ENCODE measurements at regions not wholly inside any gene's neighbourhood (a gene's known extent, or its start where the extent isn't known, plus 50 kb on each side); places are given as distances from the start of the nearest gene placed in this dataset.
"Not testable (repeated sequence)": the region's sequence is repeated elsewhere in the genome, so short reads cannot be mapped to it uniquely, and the experiment has no call there.

DNA sequence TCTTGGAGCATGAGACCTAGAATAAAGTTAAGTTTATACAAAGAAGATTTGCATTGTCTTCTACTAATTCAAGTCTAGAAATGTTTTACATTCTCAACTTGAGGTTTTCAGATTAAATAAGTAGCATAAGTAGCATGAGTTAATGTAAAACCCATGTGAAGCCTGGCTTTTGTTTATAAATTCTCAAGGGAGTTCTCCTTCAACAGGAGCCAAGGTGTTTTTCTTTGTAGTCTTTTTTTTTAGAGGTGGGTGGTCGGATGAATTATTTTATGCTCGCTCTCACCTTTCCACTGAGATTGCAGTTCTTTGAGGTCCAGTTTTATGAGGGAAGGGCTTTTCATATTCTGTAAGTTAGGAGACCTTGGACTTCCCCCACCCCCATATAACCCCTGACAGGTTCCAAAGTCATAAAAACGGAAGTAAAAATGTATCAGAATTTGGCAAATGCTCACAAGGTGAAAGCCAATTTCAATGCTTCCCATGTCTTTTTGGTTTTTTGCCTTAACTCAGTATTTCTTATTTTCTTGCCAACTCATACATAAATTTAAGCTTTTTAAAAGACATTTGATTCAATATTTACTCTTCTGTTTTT, 244.3 kb upstream of the ASCC3 start:
- 16 to 18% methylated on average over 3 of the region's 3 CpGs for WGBS, 2 experiments (ENCODE audit: low coverage in 1 of 2, low lambda C conversion rate in 2 of 2, missing lambda C conversion rate in 2 of 2)
- Histone ChIP-seq H3K9me2 (ENCODE audit: insufficient read depth) (no peaks in the 10 kb centered on the region), H4K20me1 (ENCODE audit: insufficient read depth) (no peaks in the 10 kb centered on the region), H3K27ac (no peak overlapping the region), H3K9ac (no peak overlapping the region), H3K9me3 (ENCODE audit: low read depth) (no peaks in the 10 kb centered on the region), H3K4me1 (ENCODE audit: insufficient read depth) (no peaks in the 10 kb centered on the region), H3K4me2 (ENCODE audit: unreplicated experiment) (no peak overlapping the region), H3K27me3 (replicated peaks; ENCODE audit: insufficient read depth) (no peaks in the 10 kb centered on the region), H3K36me3 (ENCODE audit: low read depth) (no peaks in the 10 kb centered on the region), H3F3A (ENCODE audit: insufficient read depth) (no peaks in the 10 kb centered on the region), H3K4me3 (no peak overlapping the region), H2AFZ (no peak overlapping the region), H3K79me2 (ENCODE audit: insufficient read depth) (no peaks in the 10 kb centered on the region)
- in situ Hi-C loops (cut with MboI) = no loop called here
- TF ChIP-seq EZH2 (IDR thresholded peaks at IDR 0.05; ENCODE audit: insufficient read depth, poor library complexity, severe bottlenecking) (no peak), EZH2phosphoT487 (IDR thresholded peaks at IDR 0.05; ENCODE audit: insufficient read depth, low read depth) (no peak)
- no peak for DNase-seq

- WGBS, 2 experiments (ENCODE audit: low coverage in 1 of 2, low lambda C conversion rate in 2 of 2, missing lambda C conversion rate in 2 of 2) = 28 to 43% methylated on average over 3 of the region's 3 CpGs
- DNase-seq = no peak
These were observed 245.4 kb upstream of the ASCC3 start for GRCh38 chr6:101126501-101126900.

GRCh38 chr6:101129851-101130250, 248.7 kb upstream of the ASCC3 start:
- Histone ChIP-seq H3K36me3 (ENCODE audit: low read depth) (no peaks in the 10 kb centered on the region), H3K79me2 (ENCODE audit: insufficient read depth) (no peaks in the 10 kb centered on the region), H3K4me3 (no peak overlapping the region), H3K9ac (no peak overlapping the region), H3K9me3 (ENCODE audit: low read depth) (no peaks in the 10 kb centered on the region), H3K9me2 (ENCODE audit: insufficient read depth) (no peaks in the 10 kb centered on the region), H2AFZ (no peak overlapping the region), H4K20me1 (ENCODE audit: insufficient read depth) (no peaks in the 10 kb centered on the region), H3F3A (ENCODE audit: insufficient read depth) (no peaks in the 10 kb centered on the region), H3K4me2 (ENCODE audit: unreplicated experiment) (no peak overlapping the region), H3K27me3 (replicated peaks; ENCODE audit: insufficient read depth) (no peaks in the 10 kb centered on the region), H3K4me1 (ENCODE audit: insufficient read depth) (no peaks in the 10 kb centered on the region), H3K27ac (no peak overlapping the region)
- DNase-seq = no peak
- 57 to 62% methylated on average over 1 of the region's 1 CpG for WGBS, 2 experiments (ENCODE audit: low coverage in 1 of 2, low lambda C conversion rate in 2 of 2, missing lambda C conversion rate in 2 of 2)
- no peak for TF ChIP-seq EZH2 (IDR thresholded peaks at IDR 0.05; ENCODE audit: insufficient read depth, poor library complexity, severe bottlenecking)
- in situ Hi-C loops (cut with MboI) = no loop called here

More at GRCh38 chr6:101126501-101126900, 245.4 kb upstream of the ASCC3 start:
- Histone ChIP-seq H4K20me1 (ENCODE audit: insufficient read depth) (no peaks in the 10 kb centered on the region), H3K36me3 (ENCODE audit: low read depth) (no peaks in the 10 kb centered on the region), H3K4me2 (ENCODE audit: unreplicated experiment) (no peak overlapping the region), H3F3A (ENCODE audit: insufficient read depth) (no peaks in the 10 kb centered on the region), H2AFZ (no peak overlapping the region), H3K79me2 (ENCODE audit: insufficient read depth) (no peaks in the 10 kb centered on the region), H3K27ac (no peak overlapping the region), H3K9ac (no peak overlapping the region), H3K27me3 (replicated peaks; ENCODE audit: insufficient read depth) (no peaks in the 10 kb centered on the region), H3K4me3 (no peak overlapping the region), H3K4me1 (ENCODE audit: insufficient read depth) (no peaks in the 10 kb centered on the region), H3K9me3 (ENCODE audit: low read depth) (no peaks in the 10 kb centered on the region), H3K9me2 (ENCODE audit: insufficient read depth) (no peaks in the 10 kb centered on the region)
- in situ Hi-C loops (cut with MboI) = no loop called here
- TF ChIP-seq EZH2 (IDR thresholded peaks at IDR 0.05; ENCODE audit: insufficient read depth, poor library complexity, severe bottlenecking) (no peak), EZH2phosphoT487 (IDR thresholded peaks at IDR 0.05; ENCODE audit: insufficient read depth, low read depth) (no peak)

DNA sequence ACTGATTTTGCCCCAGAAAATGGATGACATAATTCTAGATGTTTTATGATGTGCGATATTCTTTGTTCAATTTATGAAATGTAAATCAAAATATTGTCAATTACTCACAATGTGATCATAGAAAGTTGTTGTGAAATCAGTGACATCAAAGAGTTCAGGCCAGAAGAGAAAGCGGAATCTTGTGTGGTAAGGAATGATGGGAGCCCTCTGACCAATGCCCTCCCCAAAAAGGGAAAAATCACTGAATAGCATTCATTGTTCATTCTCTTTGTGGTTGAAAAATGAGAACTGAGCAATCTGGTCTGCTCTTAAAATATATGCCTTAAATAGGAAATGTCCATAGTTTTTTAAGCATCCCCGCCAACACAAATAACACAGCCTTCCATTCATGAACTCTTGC, 247.1 kb upstream of the GRIK2 start:
- H4K20me1 ChIP-seq (ENCODE audit: insufficient read depth) = no peaks in the 10 kb centered on the region
- H3K9ac ChIP-seq = no peak overlapping the region
- no peak overlapping the region for H2AFZ ChIP-seq
- H3K27me3 ChIP-seq (replicated peaks; ENCODE audit: insufficient read depth) = no peaks in the 10 kb centered on the region
- H3K36me3 ChIP-seq (ENCODE audit: low read depth) = no peaks in the 10 kb centered on the region
- 58 to 62% methylated on average over 3 of the region's 3 CpGs for WGBS, 2 experiments (ENCODE audit: low coverage in 1 of 2, low lambda C conversion rate in 2 of 2, missing lambda C conversion rate in 2 of 2)
- no peak for TF ChIP-seq EZH2phosphoT487 (IDR thresholded peaks at IDR 0.05; ENCODE audit: insufficient read depth, low read depth)
- no peak for TF ChIP-seq EZH2 (IDR thresholded peaks at IDR 0.05; ENCODE audit: insufficient read depth, poor library complexity, severe bottlenecking)
- H3K9me2 ChIP-seq (ENCODE audit: insufficient read depth) = no peaks in the 10 kb centered on the region
- no peaks in the 10 kb centered on the region for H3K9me3 ChIP-seq (ENCODE audit: low read depth)
- no peaks in the 10 kb centered on the region for H3K4me1 ChIP-seq (ENCODE audit: insufficient read depth)
- DNase-seq = peak; percentile 12
- no peak overlapping the region for H3K4me3 ChIP-seq
- H3K4me2 ChIP-seq (ENCODE audit: unreplicated experiment) = no peak overlapping the region
- no peaks in the 10 kb centered on the region for H3K79me2 ChIP-seq (ENCODE audit: insufficient read depth)
- H3K27ac ChIP-seq = no peak overlapping the region
- in situ Hi-C loops (cut with MboI) = no loop called here
- H3F3A ChIP-seq (ENCODE audit: insufficient read depth) = no peaks in the 10 kb centered on the region

DNA sequence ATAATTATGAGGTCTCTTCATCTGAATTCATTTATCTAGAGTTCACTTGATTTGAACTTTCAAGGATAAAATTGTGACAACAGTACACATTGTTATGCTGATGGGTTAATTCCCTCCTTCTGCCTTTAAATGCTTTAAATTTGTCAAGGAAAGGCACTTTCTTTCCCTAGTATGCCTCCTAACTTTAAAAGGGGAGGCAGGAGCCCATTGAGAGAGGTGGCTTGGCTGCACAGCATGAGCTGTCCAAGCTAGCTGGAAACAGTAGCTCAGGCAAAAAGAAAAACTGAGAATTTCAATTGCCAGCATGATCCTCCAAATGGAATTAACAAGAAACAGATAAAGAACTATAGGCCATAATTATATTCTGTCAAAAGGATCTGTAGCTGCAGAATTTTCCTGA, 243.3 kb upstream of the GRIK2 start:
- in situ Hi-C loops (cut with MboI) = no loop called here
- Histone ChIP-seq H3K9me2 (ENCODE audit: insufficient read depth) (no peaks in the 10 kb centered on the region), H3K4me2 (ENCODE audit: unreplicated experiment) (no peak overlapping the region), H3K9ac (no peak overlapping the region), H3K9me3 (ENCODE audit: low read depth) (no peaks in the 10 kb centered on the region), H3K79me2 (ENCODE audit: insufficient read depth) (no peaks in the 10 kb centered on the region), H3K4me3 (no peak overlapping the region), H3F3A (ENCODE audit: insufficient read depth) (no peaks in the 10 kb centered on the region), H3K27me3 (replicated peaks; ENCODE audit: insufficient read depth) (no peaks in the 10 kb centered on the region), H3K36me3 (ENCODE audit: low read depth) (no peaks in the 10 kb centered on the region), H3K4me1 (ENCODE audit: insufficient read depth) (no peaks in the 10 kb centered on the region), H4K20me1 (ENCODE audit: insufficient read depth) (no peaks in the 10 kb centered on the region), H2AFZ (no peak overlapping the region), H3K27ac (no peak overlapping the region)
- TF ChIP-seq EZH2phosphoT487 (IDR thresholded peaks at IDR 0.05; ENCODE audit: insufficient read depth, low read depth) (no peak), EZH2 (IDR thresholded peaks at IDR 0.05; ENCODE audit: insufficient read depth, poor library complexity, severe bottlenecking) (no peak)
- no peak for DNase-seq

- H3K4me3 ChIP-seq; H3K36me3 ChIP-seq (ENCODE audit: low read depth); H4K20me1 ChIP-seq (ENCODE audit: insufficient read depth); H3K4me1 ChIP-seq (ENCODE audit: insufficient read depth); H3K4me2 ChIP-seq (ENCODE audit: unreplicated experiment); H3K9me3 ChIP-seq (ENCODE audit: low read depth); DNase-seq; H3K27ac ChIP-seq; H3K79me2 ChIP-seq (ENCODE audit: insufficient read depth); H3K9ac ChIP-seq; H2AFZ ChIP-seq; in situ Hi-C loops (cut with MboI); H3K27me3 ChIP-seq (replicated peaks; ENCODE audit: insufficient read depth); H3K9me2 ChIP-seq (ENCODE audit: insufficient read depth); H3F3A ChIP-seq (ENCODE audit: insufficient read depth): not testable (repeated sequence)
- WGBS, 2 experiments (ENCODE audit: low coverage in 1 of 2, low lambda C conversion rate in 2 of 2, missing lambda C conversion rate in 2 of 2) = 58 to 62% methylated on average over 11 of the region's 11 CpGs
These were observed 235.9 kb upstream of the GRIK2 start for GRCh38 chr6:101157638-101158037.

All from GM23248 (cell line).